Heart left ventricle (tissue), 16 donors: ENCODE measurements at regions not wholly inside any gene's neighbourhood (a gene's known extent, or its start where the extent isn't known, plus 50 kb on each side); places are given as distances from the start of the nearest gene placed in this dataset.

Experiments used
- ATAC-seq, 4 donors: fragments of 200-7000 bp; cut with Tn5 transposase; one replicate each; pipeline ENCODE4 v1.9.1; 2020 to 2022; ENCODE audit warnings: moderate library complexity in 4 of 4, mild to moderate bottlenecking in 3 of 4, moderate number of reproducible peaks in 1 of 4
- DNase-seq, 5 donors: peaks; one replicate each; pipeline ENCODE4 v3.0.0-alpha.2; 2020
- H3K27ac ChIP-seq, 12 donors: fragments of 200-600 bp; sonication (generic) in 4 of 12; one replicate each; pipeline versions ENCODE4 v1.5.0 to v1.8.0; 2016 to 2022; ENCODE audit warnings: mild to moderate bottlenecking in 2 of 12
- H3K27me3 ChIP-seq, 9 donors: fragments of 200-600 bp; sonication (generic) in 2 of 9; one replicate each; pipeline versions ENCODE4 v1.5.1 to v1.8.0; 2016 to 2022; ENCODE audit warnings: mild to moderate bottlenecking in 3 of 9
- H3K36me3 ChIP-seq, 9 donors: fragments of 200-600 bp; sonication (generic) in 2 of 9; one replicate each; pipeline versions ENCODE4 v1.5.0 to v1.8.0; 2018 to 2022; ENCODE audit warnings: mild to moderate bottlenecking in 2 of 9
- H3K4me1 ChIP-seq, 12 donors: fragments of 200-600 bp; sonication (generic) in 4 of 12; one replicate each; pipeline versions ENCODE4 v1.5.0 to v1.8.0; 2016 to 2022; ENCODE audit warnings: mild to moderate bottlenecking in 3 of 12
- H3K4me3 ChIP-seq, 12 donors: fragments of 200-600 bp; sonication (generic) in 4 of 12; one replicate each; pipeline versions ENCODE4 v1.5.0 to v1.8.0; 2017 to 2022; ENCODE audit warnings: mild to moderate bottlenecking in 9 of 12, moderate library complexity in 4 of 12
- H3K9me3 ChIP-seq, 12 donors: fragments of 200-600 bp; sonication (generic) in 4 of 12; one replicate each; pipeline versions ENCODE4 v1.5.0 to v1.8.0; 2016 to 2022; ENCODE audit warnings: mild to moderate bottlenecking in 1 of 12
- CTCF ChIP-seq, 12 donors: fragments of 200-600 bp; sonication (generic) in 4 of 12; IDR thresholded peaks; one replicate each; pipeline versions ENCODE4 v1.5.0 to v1.8.0; 2018 to 2022; ENCODE audit warnings: antibody characterized with exemption in 12 of 12, mild to moderate bottlenecking in 5 of 12
- POLR2A ChIP-seq, 2 donors: fragments of 450-650 bp; IDR thresholded peaks; one replicate each; pipeline ENCODE4 v1.6.1; 2017; ENCODE audit warnings: antibody characterized with exemption in 2 of 2, mild to moderate bottlenecking in 2 of 2, moderate library complexity in 2 of 2
- WGBS, 4 donors: extraction: QIAGEN DNeasy Blood & Tissue Kit in 2 of 4; methylation state at CpG; one replicate each; pipeline versions ENCODE4 v1.1.5 to v1.1.7; 2013 to 2018; 5-methylcytosine and 5-hydroxymethylcytosine counted together
- intact Hi-C, 10 donors: fragments of 100-400 bp; cut with DNase I; formaldehyde crosslinking; loops; one replicate each; pipeline versions ENCODE4 v1.11.1 to v1.14.2; 2022
- donor health status: ischemic (EF 13 %, LVEDD 7.1; RV severe dilation, severe dysfunction).
- donor health status: healthy with polysubstance abuse.
- donor health status: DM: no; HTN: yes; CAD: no.
- donor health status: DM: no; HTN: no; CAD: no.
- donor health status: ischemic (EF 25% LVEDD 6.9; RV normal size, moderate dysfunction).
- donor health status: ischemic (EF 25% LVEDD 5.7; RV mildly dilated, moderate dysfunction).
- donor health status: healthy.
- donor health status: DM: yes; HTN: yes; CAD: no.
- donor health status: ischemic (EF 35%, LVEDD 5.7; RV mildly dilated, moderate dysfunction).
- donor health status: nonischemic (EF 11% LVEDD 7.7; RV severe dilation, severe dysfunction).
- donor health status: DM: yes; HTN: yes; CAD: no.
- donor health status: PGD.
- donor health status: ischemic (EF 29% LVEDD 5.4; RV normal size, mild dysfunction).
- donor health status: nonischemic (EF 23%, LVEDD 6.1; RV moderate dilation, normal function).

DNA sequence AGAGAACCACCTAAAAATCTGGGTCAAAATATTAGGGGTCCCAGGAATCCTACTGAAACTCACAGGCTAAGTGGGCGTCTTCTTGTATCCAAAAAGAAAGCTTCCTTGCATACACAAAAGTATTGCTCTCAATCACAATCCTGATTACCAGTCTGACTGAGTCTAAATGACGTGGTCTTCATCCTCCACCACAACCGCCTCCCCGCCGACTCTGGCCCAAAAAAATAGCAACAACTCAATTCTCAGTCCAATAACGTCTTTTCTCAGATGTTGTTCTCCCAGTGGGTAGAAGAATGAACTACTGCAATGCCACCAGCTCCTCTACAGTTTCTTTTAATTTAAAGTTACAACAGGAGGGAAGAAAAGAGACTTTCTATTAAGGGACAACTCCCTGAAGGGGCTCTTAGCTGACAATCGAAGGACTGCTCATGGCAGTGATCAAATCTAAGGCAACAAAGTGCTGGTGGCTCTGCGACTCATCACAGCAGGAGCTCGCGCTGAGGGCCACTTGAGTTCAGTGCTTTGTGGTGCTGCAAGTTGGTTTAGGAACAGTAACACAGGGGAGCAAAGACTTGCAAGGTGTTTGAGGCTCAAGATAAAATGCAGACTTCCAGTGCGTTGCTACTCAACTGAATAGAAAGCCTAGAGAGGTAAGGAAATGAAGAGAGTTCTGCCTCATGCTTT lies 394.1 kb downstream of the BCAT1 start:
- WGBS, 4 donors, result 62 to 73% (median 69%) methylated on average over 11 of the region's 11 CpGs
- Histone ChIP-seq H3K27ac (peak overlapping the region in 2 of 12 donors; percentile 31 to 43), H3K36me3 (no peaks in the 10 kb centered on the region), H3K27me3 (no peaks in the 10 kb centered on the region), H3K4me1 (peaks cover 0 to 8% (median 0%) of the 10 kb centered on the region in 12 donors), H3K4me3 (peak overlapping the region in 2 of 12 donors; percentile 7 to 12), H3K9me3 (no peaks in the 10 kb centered on the region)
- ATAC-seq (no peak), DNase-seq (no peak)
- intact Hi-C loops, result no loop called here
- TF ChIP-seq POLR2A (IDR thresholded peaks at IDR 0.05) (no peak), CTCF (IDR thresholded peaks at IDR 0.05) (no peak)

DNA sequence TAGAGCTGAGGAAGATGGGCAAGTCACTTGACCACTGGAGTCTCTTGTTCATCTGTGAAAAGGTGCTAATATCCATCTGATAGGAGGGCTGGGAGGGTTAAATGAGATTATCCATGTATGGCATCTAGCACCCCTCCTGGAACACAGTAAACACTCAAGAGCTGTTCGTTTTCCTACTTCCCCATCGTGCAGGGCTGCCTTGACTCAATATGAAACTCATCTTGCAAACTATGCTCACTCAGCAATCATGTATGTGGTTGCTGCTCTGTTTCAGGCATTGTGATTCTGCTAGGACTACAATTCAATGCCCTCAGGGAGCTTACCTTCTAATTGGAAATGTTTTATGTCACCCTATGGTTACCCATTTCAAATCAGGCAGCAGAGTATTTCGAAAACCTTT lies 395.6 kb downstream of the BCAT1 start:
- DNase-seq (no peak), ATAC-seq (no peak)
- no peak overlapping the region for H3K27ac ChIP-seq
- H3K4me3 ChIP-seq, result no peak overlapping the region
- no peaks in the 10 kb centered on the region for H3K36me3 ChIP-seq
- no peak for TF ChIP-seq POLR2A (IDR thresholded peaks at IDR 0.05)
- H3K4me1 ChIP-seq, result no peaks in the 10 kb centered on the region
- no peaks in the 10 kb centered on the region for H3K27me3 ChIP-seq
- WGBS, 4 donors, result 86 to 93% (median 87%) methylated on average over 3 of the region's 3 CpGs
- no peaks in the 10 kb centered on the region for H3K9me3 ChIP-seq
- intact Hi-C loops, result no loop called here

GRCh38 chr12:24551163-24551786 lies 397.6 kb downstream of the BCAT1 start:
- no peaks in the 10 kb centered on the region for H3K4me1 ChIP-seq
- H3K36me3 ChIP-seq, result no peaks in the 10 kb centered on the region
- intact Hi-C loops, result no loop called here
- no peak for TF ChIP-seq POLR2A (IDR thresholded peaks at IDR 0.05)
- no peak for TF ChIP-seq CTCF (IDR thresholded peaks at IDR 0.05)
- peaks cover 0 to 3% (median 0%) of the 10 kb centered on the region in 12 donors for H3K9me3 ChIP-seq
- DNase-seq, result no peak
- no peak overlapping the region for H3K27ac ChIP-seq
- ATAC-seq, result no peak
- H3K4me3 ChIP-seq, result peak overlapping the region in 4 of 12 donors; percentile 2 to 15 (median 8)
- H3K27me3 ChIP-seq, result no peaks in the 10 kb centered on the region
- 62 to 70% (median 64%) methylated on average over 10 of the region's 10 CpGs for WGBS, 4 donors

GRCh38 chr12:24550609-24551008 lies 398.3 kb downstream of the BCAT1 start:
- intact Hi-C loops, result no loop called here
- Histone ChIP-seq H3K4me3 (no peak overlapping the region), H3K4me1 (no peaks in the 10 kb centered on the region), H3K27ac (no peak overlapping the region), H3K9me3 (peaks cover 0 to 3% (median 0%) of the 10 kb centered on the region in 12 donors), H3K36me3 (no peaks in the 10 kb centered on the region), H3K27me3 (no peaks in the 10 kb centered on the region)
- no peak for TF ChIP-seq CTCF (IDR thresholded peaks at IDR 0.05)
- TF ChIP-seq POLR2A (IDR thresholded peaks at IDR 0.05), result no peak
- WGBS, 4 donors, result 73 to 88% (median 79%) methylated on average over 1 of the region's 1 CpG
- DNase-seq, result no peak
- ATAC-seq, result no peak
